IMR-90 (cell line): ENCODE measurements at regions not wholly inside any gene's neighbourhood (a gene's known extent, or its start where the extent isn't known, plus 50 kb on each side); places are given as distances from the start of the nearest gene placed in this dataset.

Source experiments
- ATAC-seq: fragments of 200-7000 bp; cut with Tn5 transposase; 2 replicates; pipeline ENCODE4 v1.9.1; 2020; ENCODE audit warnings: low read depth, mild to moderate bottlenecking, moderate library complexity
- BruUV-seq: library from RNA; stranded (reverse); fragments of 400-500 nt; replicated peaks from 2 replicates; lab custom pipeline; 2021; lab: Mats Ljungman, UMichigan
- CTCF ChIA-PET: fragments of 300-600 bp; formaldehyde crosslinking; extraction: SDS; loops from one replicate; lab custom pipeline; 2021; ENCODE audit warnings: antibody characterized with exemption; lab: Yijun Ruan, JAX
- POLR2A ChIA-PET: fragments of 300-600 bp; sonication (Branson Sonifier 250); formaldehyde crosslinking; loops from one replicate; lab custom pipeline; 2022; ENCODE audit warnings: antibody characterized with exemption; ENCODE audit not compliant: unreplicated experiment; lab: Charles Lee
- DNase-seq: peaks from one replicate; pipeline ENCODE4 v3.0.0; 2013
- H2AFZ ChIP-seq: replicated peaks from 2 replicates; pipeline ENCODE3; 2013; ENCODE audit warnings: low read length, mild to moderate bottlenecking; ENCODE audit not compliant: poor library complexity
- H2AK5ac ChIP-seq: 2 replicates; pipeline ENCODE4 v1.6.1; 2013; ENCODE audit warnings: low read depth, low read length, inconsistent platforms
- H2AK9ac ChIP-seq: replicated peaks from 2 replicates; pipeline ENCODE3; 2013; ENCODE audit warnings: mild to moderate bottlenecking, low read depth, low read length, moderate library complexity; ENCODE audit not compliant: poor library complexity
- H2BK120ac ChIP-seq: 2 replicates; pipeline ENCODE4 v1.6.1; 2013; ENCODE audit warnings: low read depth, low read length, inconsistent platforms
- H2BK15ac ChIP-seq: 3 replicates; pipeline ENCODE4 v1.6.1; 2013; ENCODE audit warnings: low read depth, low read length, inconsistent platforms
- H2BK20ac ChIP-seq: 2 replicates; pipeline ENCODE4 v1.6.1; 2013; ENCODE audit warnings: low read depth, mild to moderate bottlenecking, inconsistent platforms, low read length, moderate library complexity
- H2BK5ac ChIP-seq: 2 replicates; pipeline ENCODE4 v1.6.1; 2013; ENCODE audit warnings: mild to moderate bottlenecking, low read depth, low read length, inconsistent platforms; ENCODE audit not compliant: poor library complexity, severe bottlenecking
- H3K14ac ChIP-seq: replicated peaks from 2 replicates; pipeline ENCODE4 v1.6.1; 2013; ENCODE audit warnings: low read depth, low read length, inconsistent platforms
- H3K18ac ChIP-seq: 2 replicates; pipeline ENCODE4 v1.6.1; 2013; ENCODE audit warnings: low read depth, low read length, control low read depth
- H3K23ac ChIP-seq: 2 replicates; pipeline ENCODE4 v1.6.1; 2013; ENCODE audit warnings: low read depth, low read length, inconsistent platforms
- H3K27ac ChIP-seq: 2 replicates; pipeline ENCODE4 v1.5.1; 2013; ENCODE audit warnings: mild to moderate bottlenecking, control low read depth, low read length; ENCODE audit not compliant: insufficient read depth
- H3K27me3 ChIP-seq: 2 replicates; pipeline ENCODE4 v1.6.1; 2013; ENCODE audit warnings: low read length; ENCODE audit not compliant: control insufficient read depth, insufficient read depth
- H3K36me3 ChIP-seq: 2 replicates; pipeline ENCODE4 v1.6.1; 2013; ENCODE audit warnings: low read length, mixed read lengths; ENCODE audit not compliant: control insufficient read depth, insufficient read depth
- H3K4ac ChIP-seq: 2 replicates; pipeline ENCODE4 v1.6.1; 2013; ENCODE audit warnings: low read depth, low read length, inconsistent platforms
- H3K4me1 ChIP-seq: 2 replicates; pipeline ENCODE4 v1.6.1; 2013; ENCODE audit warnings: low read length, mixed read lengths; ENCODE audit not compliant: control insufficient read depth, insufficient read depth
- H3K4me2 ChIP-seq: 2 replicates; pipeline ENCODE4 v1.6.1; 2013; ENCODE audit warnings: low read depth, mild to moderate bottlenecking, control low read depth, low read length, moderate library complexity
- H3K4me3 ChIP-seq: 2 replicates; pipeline ENCODE4 v1.5.1; 2013; ENCODE audit warnings: low read depth, mild to moderate bottlenecking, control low read depth, low read length, moderate library complexity; ENCODE audit not compliant: insufficient read depth
- H3K56ac ChIP-seq: 2 replicates; pipeline ENCODE4 v1.6.1; 2013; ENCODE audit warnings: low read length, inconsistent platforms; ENCODE audit not compliant: insufficient read depth; ENCODE audit errors: extremely low read depth
- H3K79me1 ChIP-seq, 2 experiments: 2 replicates each; pipeline ENCODE4 v1.6.1; 2013; ENCODE audit warnings: low read length in 2 of 2, inconsistent platforms in 1 of 2, low read depth in 1 of 2
- H3K9ac ChIP-seq: 2 replicates; pipeline ENCODE4 v1.6.1; 2013; ENCODE audit warnings: low read depth, low read length, control low read depth
- H3K9me1 ChIP-seq: 2 replicates; pipeline ENCODE4 v1.6.1; 2013; ENCODE audit warnings: low read length, inconsistent platforms; ENCODE audit not compliant: insufficient read depth
- H3K9me3 ChIP-seq: 2 replicates; pipeline ENCODE4 v1.6.1; 2013; ENCODE audit warnings: low read length; ENCODE audit not compliant: control insufficient read depth, insufficient read depth
- H4K20me1 ChIP-seq: 2 replicates; pipeline ENCODE4 v1.6.1; 2013; ENCODE audit warnings: low read length, inconsistent platforms; ENCODE audit not compliant: insufficient read depth
- H4K5ac ChIP-seq: 2 replicates; pipeline ENCODE4 v1.6.1; 2013; ENCODE audit warnings: mild to moderate bottlenecking, low read depth, low read length, control low read depth
- H4K8ac ChIP-seq, 2 experiments: 2 replicates each; pipeline ENCODE4 v1.6.1; 2013; ENCODE audit warnings: low read depth in 2 of 2, low read length in 2 of 2, control low read depth in 1 of 2, inconsistent platforms in 1 of 2
- H4K91ac ChIP-seq: 2 replicates; pipeline ENCODE4 v1.6.1; 2013; ENCODE audit warnings: low read depth, low read length, inconsistent platforms; ENCODE audit not compliant: insufficient read depth
- BHLHE40 ChIP-seq: fragments of 150-350 bp; IDR thresholded peaks from 2 replicates; pipeline ENCODE4 v1.6.1; 2016; ENCODE audit warnings: mild to moderate bottlenecking, low read depth, low read length
- CEBPB ChIP-seq: IDR thresholded peaks from 2 replicates; pipeline ENCODE4 v1.6.1; 2012; ENCODE audit warnings: low read depth, low read length, improper control_type of control experiment
- CHD1 ChIP-seq: IDR thresholded peaks from 2 replicates; pipeline ENCODE4 v1.6.1; 2012; ENCODE audit warnings: low read depth, low read length, improper control_type of control experiment
- FOS ChIP-seq: fragments of 150-350 bp; IDR thresholded peaks from 2 replicates; pipeline ENCODE4 v1.6.1; 2016; ENCODE audit warnings: low read depth, low read length
- MAFK ChIP-seq: IDR thresholded peaks from 2 replicates; pipeline ENCODE4 v1.6.1; 2012; ENCODE audit warnings: low read depth, low read length, improper control_type of control experiment
- MAZ ChIP-seq: IDR thresholded peaks from 2 replicates; pipeline ENCODE4 v1.6.1; 2012; ENCODE audit warnings: low read depth, mild to moderate bottlenecking, low read length, improper control_type of control experiment, moderate library complexity, borderline replicate concordance
- MXI1 ChIP-seq: IDR thresholded peaks from 2 replicates; pipeline ENCODE4 v1.6.1; 2012; ENCODE audit warnings: low read depth, mild to moderate bottlenecking, low read length, moderate library complexity, borderline replicate concordance
- POLR2A ChIP-seq: IDR thresholded peaks from 2 replicates; pipeline ENCODE4 v1.6.1; 2012; ENCODE audit warnings: mild to moderate bottlenecking, low read depth, low read length
- RAD21 ChIP-seq: IDR thresholded peaks from 2 replicates; pipeline ENCODE4 v1.6.1; 2012; ENCODE audit warnings: low read length, improper control_type of control experiment
- RCOR1 ChIP-seq: IDR thresholded peaks from 2 replicates; pipeline ENCODE4 v1.6.1; 2012; ENCODE audit warnings: mild to moderate bottlenecking, low read length, improper control_type of control experiment; ENCODE audit not compliant: insufficient replicate concordance
- RFX5 ChIP-seq: IDR thresholded peaks from 2 replicates; pipeline ENCODE4 v1.8.0; 2012; ENCODE audit warnings: low read depth, mild to moderate bottlenecking, low read length, moderate library complexity
- SMC3 ChIP-seq: fragments of 150-350 bp; IDR thresholded peaks from 2 replicates; pipeline ENCODE4 v1.6.1; 2016; ENCODE audit warnings: low read depth, mild to moderate bottlenecking, antibody characterized with exemption, low read length, moderate library complexity
- WGBS, 2 experiments: methylation state at CpG; one replicate each; pipeline versions ENCODE4 v1.1.5 to v1.1.7; 2013; ENCODE audit warnings: missing lambda C conversion rate in 2 of 2; ENCODE audit not compliant: insufficient read length in 1 of 2; ENCODE audit errors: extremely low coverage in 2 of 2; 5-methylcytosine and 5-hydroxymethylcytosine counted together
- dilution Hi-C: fragments of 300-500 bp; cut with HindIII; formaldehyde crosslinking; loops from one replicate; pipeline ENCODE4 v1.14.3; 2018; ENCODE audit warnings: low sequenced_read_pairs; ENCODE audit not compliant: unreplicated experiment
- in situ Hi-C: fragments of 300-500 bp; cut with MboI; formaldehyde crosslinking; loops from 3 replicates; pipeline ENCODE4 v1.14.3; 2019; ENCODE audit warnings: low sequenced_read_pairs, inconsistent platforms, mixed read lengths
- intact Hi-C: fragments of 100-400 bp; cut with micrococcal nuclease; formaldehyde crosslinking; loops from 2 replicates; pipeline ENCODE4 v1.10.0; 2022
- TF ChIP-seq, protein P1 (sequence below): conservative IDR thresholded peaks from 2 replicates; pipeline ENCODE4 v1.5.1; 2012; ENCODE audit warnings: mild to moderate bottlenecking, low read depth, low read length, improper control_type of control experiment
- TF ChIP-seq, protein P2 (sequence below): fragments of 150-350 bp; IDR thresholded peaks from 2 replicates; pipeline ENCODE4 v1.6.1; 2017; ENCODE audit warnings: mild to moderate bottlenecking, antibody characterized with exemption, low read length, low read depth

DNA sequence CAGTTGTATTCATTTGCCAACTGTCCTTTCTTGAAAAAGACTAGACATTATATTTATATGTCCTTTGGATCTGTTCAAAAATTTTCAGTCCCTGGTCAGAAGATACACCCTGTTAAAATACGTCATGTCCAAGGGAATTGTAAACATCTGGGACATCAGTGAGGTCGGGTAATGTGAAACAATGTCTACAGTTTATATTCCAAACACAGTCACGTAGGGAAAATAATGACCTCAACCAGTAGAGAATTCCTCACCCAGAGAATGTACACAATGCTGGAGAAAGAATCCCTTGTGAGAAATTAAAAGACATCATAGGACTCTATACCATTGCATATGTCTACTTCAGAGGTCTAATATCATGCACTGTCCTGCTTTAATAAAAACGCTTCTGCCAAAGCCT is 888.0 kb upstream of the CHAC2 start:
- Histone ChIP-seq H2AFZ (no peak overlapping the region), H4K5ac (peak overlapping the region; percentile 66; the same call in 1 of the 2 replicates), H3K9me3 (no peaks in the 10 kb centered on the region), H3K14ac (no peak overlapping the region), H3K4me3 (no peak overlapping the region), H2BK15ac (no peak overlapping the region), H2AK9ac (no peak overlapping the region), H3K79me1 (no peaks in the 10 kb centered on the region), H4K91ac (peak overlapping the region; percentile 64), H3K9me1 (peaks cover 4% of the 10 kb centered on the region; the same call in 1 of the 2 replicates), H2BK120ac (peak overlapping the region; percentile 74; the same call in 1 of the 2 replicates), H2BK20ac (peak overlapping the region; percentile 75; the same call in 1 of the 2 replicates), H4K20me1 (no peaks in the 10 kb centered on the region), H3K27me3 (no peaks in the 10 kb centered on the region), H2AK5ac (no peak overlapping the region), H4K8ac (peak overlapping the region in 1 of 2 experiments; percentile 42; a peak in 1 of 4 replicates), H3K4me2 (peak overlapping the region; percentile 34; the same call in 1 of the 2 replicates), H3K4ac (peak overlapping the region; percentile 60; the same call in 1 of the 2 replicates), H3K56ac (0 out of 2 replicates have a peak overlapping the region, but pooled peaks have one; percentile 44), H3K23ac (no peak overlapping the region), H3K18ac (peak overlapping the region; percentile 80; the same call in 1 of the 2 replicates), H3K9ac (no peak overlapping the region), H2BK5ac (peak overlapping the region; percentile 97), H3K4me1 (peaks cover 14% of the 10 kb centered on the region), H3K27ac (no peak overlapping the region), H3K36me3 (no peaks in the 10 kb centered on the region)
- peak; percentile 63 for ATAC-seq
- dilution Hi-C loops (no loop called here), in situ Hi-C loops (no loop called here), intact Hi-C loops (no loop called here)
- CTCF ChIA-PET: interaction anchor here (0.9 kb wide), 1 partner anchor 40 kb away, joined by 4 read pairs; no protein-coding TSS in a partner anchor
- peak; percentile 96 for DNase-seq
- no peak for TF ChIP-seq RFX5
- TF ChIP-seq, protein P1, sequence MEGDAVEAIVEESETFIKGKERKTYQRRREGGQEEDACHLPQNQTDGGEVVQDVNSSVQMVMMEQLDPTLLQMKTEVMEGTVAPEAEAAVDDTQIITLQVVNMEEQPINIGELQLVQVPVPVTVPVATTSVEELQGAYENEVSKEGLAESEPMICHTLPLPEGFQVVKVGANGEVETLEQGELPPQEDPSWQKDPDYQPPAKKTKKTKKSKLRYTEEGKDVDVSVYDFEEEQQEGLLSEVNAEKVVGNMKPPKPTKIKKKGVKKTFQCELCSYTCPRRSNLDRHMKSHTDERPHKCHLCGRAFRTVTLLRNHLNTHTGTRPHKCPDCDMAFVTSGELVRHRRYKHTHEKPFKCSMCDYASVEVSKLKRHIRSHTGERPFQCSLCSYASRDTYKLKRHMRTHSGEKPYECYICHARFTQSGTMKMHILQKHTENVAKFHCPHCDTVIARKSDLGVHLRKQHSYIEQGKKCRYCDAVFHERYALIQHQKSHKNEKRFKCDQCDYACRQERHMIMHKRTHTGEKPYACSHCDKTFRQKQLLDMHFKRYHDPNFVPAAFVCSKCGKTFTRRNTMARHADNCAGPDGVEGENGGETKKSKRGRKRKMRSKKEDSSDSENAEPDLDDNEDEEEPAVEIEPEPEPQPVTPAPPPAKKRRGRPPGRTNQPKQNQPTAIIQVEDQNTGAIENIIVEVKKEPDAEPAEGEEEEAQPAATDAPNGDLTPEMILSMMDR: no peak
- no peak for TF ChIP-seq MAZ
- no peak for TF ChIP-seq MAFK
- TF ChIP-seq SMC3: no peak
- TF ChIP-seq RAD21: no peak
- TF ChIP-seq, protein P2, sequence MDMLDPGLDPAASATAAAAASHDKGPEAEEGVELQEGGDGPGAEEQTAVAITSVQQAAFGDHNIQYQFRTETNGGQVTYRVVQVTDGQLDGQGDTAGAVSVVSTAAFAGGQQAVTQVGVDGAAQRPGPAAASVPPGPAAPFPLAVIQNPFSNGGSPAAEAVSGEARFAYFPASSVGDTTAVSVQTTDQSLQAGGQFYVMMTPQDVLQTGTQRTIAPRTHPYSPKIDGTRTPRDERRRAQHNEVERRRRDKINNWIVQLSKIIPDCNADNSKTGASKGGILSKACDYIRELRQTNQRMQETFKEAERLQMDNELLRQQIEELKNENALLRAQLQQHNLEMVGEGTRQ: no peak
- no peak for TF ChIP-seq CEBPB
- 0 out of 2 replicates have a peak, but pooled peaks have one; percentile 17 for TF ChIP-seq FOS
- no peak for TF ChIP-seq MXI1
- TF ChIP-seq POLR2A: no peak
- no peak for TF ChIP-seq CHD1
- peak; percentile 40; the same call in 1 of the 2 replicates for TF ChIP-seq BHLHE40
- no peak for TF ChIP-seq RCOR1
- POLR2A ChIA-PET: no interaction called here
- BruUV-seq: no TSS peak
- no CpG with 5 or more reads among the region's 4 CpGs for WGBS, 2 experiments
